ENCODE measurements at regions not wholly inside any gene's neighbourhood (a gene's known extent, or its start where the extent isn't known, plus 50 kb on each side); places are given as distances from the start of the nearest gene placed in this dataset.

DNA sequence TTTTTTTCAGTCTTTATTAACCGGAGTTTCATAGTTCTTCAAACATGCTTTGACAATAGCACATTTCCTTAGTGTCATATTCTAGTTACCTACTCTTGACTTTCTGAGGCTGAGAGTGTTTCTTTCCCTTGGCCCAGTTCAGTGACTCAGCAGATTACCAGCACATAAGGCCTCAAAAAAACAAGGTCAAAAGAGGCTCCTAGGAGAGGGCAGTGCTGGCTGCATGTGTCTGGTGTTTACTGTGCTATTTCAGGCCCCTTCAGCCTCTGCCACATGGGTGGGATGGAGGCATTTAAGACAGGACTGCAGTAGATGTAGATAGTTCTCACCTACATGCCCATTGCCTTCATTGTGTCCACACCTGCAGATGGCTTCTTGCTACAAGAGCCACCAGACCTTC is 198.2 kb upstream of the SSTR4 start:
- DNase-seq (ENCODE audit: low spot score): no peak
- Histone ChIP-seq H3K9me3 (ENCODE audit: low read depth, low read length, poor library complexity, severe bottlenecking) (no peaks in the 10 kb centered on the region), H3K36me3 (ENCODE audit: insufficient read depth, low read length, poor library complexity, severe bottlenecking) (no peaks in the 10 kb centered on the region), H3K27me3 (replicated peaks; ENCODE audit: insufficient read depth, low read depth, low read length, poor library complexity) (peaks cover 3% of the 10 kb centered on the region), H3K4me1 (ENCODE audit: insufficient read depth, low read length, poor library complexity, severe bottlenecking) (no peaks in the 10 kb centered on the region), H3K4me3 (ENCODE audit: low read depth, low read length, poor library complexity, severe bottlenecking) (no peak overlapping the region), H3K27ac (ENCODE audit: low read depth, low read length, poor library complexity, severe bottlenecking) (no peak overlapping the region)
- TF ChIP-seq EZH2 (IDR thresholded peaks at IDR 0.05; ENCODE audit: borderline replicate concordance, low read depth, low read length, poor library complexity, severe bottlenecking): no peak
- TF ChIP-seq, protein P1, sequence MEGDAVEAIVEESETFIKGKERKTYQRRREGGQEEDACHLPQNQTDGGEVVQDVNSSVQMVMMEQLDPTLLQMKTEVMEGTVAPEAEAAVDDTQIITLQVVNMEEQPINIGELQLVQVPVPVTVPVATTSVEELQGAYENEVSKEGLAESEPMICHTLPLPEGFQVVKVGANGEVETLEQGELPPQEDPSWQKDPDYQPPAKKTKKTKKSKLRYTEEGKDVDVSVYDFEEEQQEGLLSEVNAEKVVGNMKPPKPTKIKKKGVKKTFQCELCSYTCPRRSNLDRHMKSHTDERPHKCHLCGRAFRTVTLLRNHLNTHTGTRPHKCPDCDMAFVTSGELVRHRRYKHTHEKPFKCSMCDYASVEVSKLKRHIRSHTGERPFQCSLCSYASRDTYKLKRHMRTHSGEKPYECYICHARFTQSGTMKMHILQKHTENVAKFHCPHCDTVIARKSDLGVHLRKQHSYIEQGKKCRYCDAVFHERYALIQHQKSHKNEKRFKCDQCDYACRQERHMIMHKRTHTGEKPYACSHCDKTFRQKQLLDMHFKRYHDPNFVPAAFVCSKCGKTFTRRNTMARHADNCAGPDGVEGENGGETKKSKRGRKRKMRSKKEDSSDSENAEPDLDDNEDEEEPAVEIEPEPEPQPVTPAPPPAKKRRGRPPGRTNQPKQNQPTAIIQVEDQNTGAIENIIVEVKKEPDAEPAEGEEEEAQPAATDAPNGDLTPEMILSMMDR (conservative IDR thresholded peaks at IDR 0.05; ENCODE audit: low read depth, low read length): no peak
- BruUV-seq (replicated peaks): no TSS peak
- intact Hi-C loops (cut with micrococcal nuclease; ENCODE audit: unreplicated experiment): no loop called here
- ChIA-PET CTCF (no interaction called here), POLR2A (ENCODE audit: low non-redundant PET) (no interaction called here)

DNA sequence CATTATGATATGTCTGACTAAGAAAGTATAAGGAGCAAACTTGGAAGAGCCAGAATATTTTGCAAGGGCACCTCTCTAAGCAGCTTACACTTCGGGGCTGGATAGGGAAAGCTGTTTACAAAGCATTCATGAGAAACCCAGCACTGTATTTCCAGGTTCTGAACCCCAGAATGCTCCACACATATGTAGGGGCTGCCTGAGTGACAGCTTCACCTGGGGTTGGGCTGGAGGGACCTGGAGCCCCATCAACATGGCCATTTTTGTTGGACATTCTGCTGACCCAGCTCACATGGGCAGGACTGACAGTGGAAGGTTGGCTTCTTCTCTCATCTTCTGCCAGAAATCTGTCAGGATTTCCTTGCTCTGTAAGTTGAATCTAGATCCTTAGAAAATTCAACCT is 197.1 kb upstream of the SSTR4 start:
- CTCF ChIA-PET: no interaction called here
- no peak for DNase-seq (ENCODE audit: low spot score)
- intact Hi-C loops (cut with micrococcal nuclease; ENCODE audit: unreplicated experiment): no loop called here

DNA sequence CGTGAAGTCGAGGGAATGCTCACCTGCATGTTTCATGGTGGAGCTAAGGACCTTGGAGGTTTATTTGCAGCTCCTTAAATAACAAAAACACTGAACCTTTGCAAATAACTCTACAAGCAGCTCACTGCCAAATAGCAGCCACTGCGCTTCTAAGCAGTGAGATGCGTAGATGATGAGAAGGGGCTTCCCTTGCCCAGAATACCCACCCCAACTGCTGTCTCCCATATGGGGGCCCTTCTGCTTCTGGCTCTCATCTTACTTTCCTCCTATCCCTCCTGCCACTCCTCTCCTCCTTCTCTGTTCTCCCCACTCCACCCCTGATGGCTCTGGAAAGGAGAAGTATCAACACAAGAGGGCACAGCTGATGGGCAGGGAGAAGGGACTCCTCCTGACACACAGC is 193.3 kb upstream of the SSTR4 start:
- peaks cover 3% of the 10 kb centered on the region for H3K27me3 ChIP-seq (replicated peaks; ENCODE audit: insufficient read depth, low read depth, low read length, poor library complexity)
- no peaks in the 10 kb centered on the region for H3K9me3 ChIP-seq (ENCODE audit: low read depth, low read length, poor library complexity, severe bottlenecking)
- ChIA-PET CTCF (no interaction called here), POLR2A (ENCODE audit: low non-redundant PET) (no interaction called here)
- no peaks in the 10 kb centered on the region for H3K36me3 ChIP-seq (ENCODE audit: insufficient read depth, low read length, poor library complexity, severe bottlenecking)
- no peak overlapping the region for H3K27ac ChIP-seq (ENCODE audit: low read depth, low read length, poor library complexity, severe bottlenecking)
- H3K4me1 ChIP-seq (ENCODE audit: insufficient read depth, low read length, poor library complexity, severe bottlenecking): no peaks in the 10 kb centered on the region
- no peak for TF ChIP-seq EZH2 (IDR thresholded peaks at IDR 0.05; ENCODE audit: borderline replicate concordance, low read depth, low read length, poor library complexity, severe bottlenecking)
- TF ChIP-seq, protein P1 (conservative IDR thresholded peaks at IDR 0.05; ENCODE audit: low read depth, low read length): no peak
- intact Hi-C loops (cut with micrococcal nuclease; ENCODE audit: unreplicated experiment): no loop called here
- no TSS peak for BruUV-seq (replicated peaks)
- DNase-seq (ENCODE audit: low spot score): no peak
- H3K4me3 ChIP-seq (ENCODE audit: low read depth, low read length, poor library complexity, severe bottlenecking): no peak overlapping the region

More for the DNA sequence above, 197.1 kb upstream of the SSTR4 start:
- no TSS peak for BruUV-seq (replicated peaks)
- H3K4me3 ChIP-seq (ENCODE audit: low read depth, low read length, poor library complexity, severe bottlenecking): no peak overlapping the region
- TF ChIP-seq EZH2 (IDR thresholded peaks at IDR 0.05; ENCODE audit: borderline replicate concordance, low read depth, low read length, poor library complexity, severe bottlenecking): no peak
- TF ChIP-seq, protein P1 (conservative IDR thresholded peaks at IDR 0.05; ENCODE audit: low read depth, low read length): no peak
- no peak overlapping the region for H3K27ac ChIP-seq (ENCODE audit: low read depth, low read length, poor library complexity, severe bottlenecking)
- H3K36me3 ChIP-seq (ENCODE audit: insufficient read depth, low read length, poor library complexity, severe bottlenecking): no peaks in the 10 kb centered on the region
- no peaks in the 10 kb centered on the region for H3K9me3 ChIP-seq (ENCODE audit: low read depth, low read length, poor library complexity, severe bottlenecking)
- POLR2A ChIA-PET (ENCODE audit: low non-redundant PET): no interaction called here
- H3K4me1 ChIP-seq (ENCODE audit: insufficient read depth, low read length, poor library complexity, severe bottlenecking): no peaks in the 10 kb centered on the region
- H3K27me3 ChIP-seq (replicated peaks; ENCODE audit: insufficient read depth, low read depth, low read length, poor library complexity): peaks cover 3% of the 10 kb centered on the region
